ENCODE measurements at regions not wholly inside any gene's neighbourhood (a gene's known extent, or its start where the extent isn't known, plus 50 kb on each side); places are given as distances from the start of the nearest gene placed in this dataset.
"Not testable (repeated sequence)": the region's sequence is repeated elsewhere in the genome, so short reads cannot be mapped to it uniquely, and the experiment has no call there.

- no peak for DNase-seq
Observed at GRCh38 chr2:36302911-36303310, 52.7 kb upstream of the CRIM1 start.

GRCh38 chr2:36301843-36302242, 53.7 kb upstream of the CRIM1 start:
- no peak for DNase-seq

GRCh38 chr2:36300697-36301096, 54.9 kb upstream of the CRIM1 start:
- DNase-seq: no peak

GRCh38 chr2:36296798-36297197, 58.8 kb upstream of the CRIM1 start:
- no peak for DNase-seq

GRCh38 chr2:36294316-36294721, 61.3 kb upstream of the CRIM1 start:
- DNase-seq: no peak

GRCh38 chr2:36290306-36290856, 65.2 kb upstream of the CRIM1 start:
- no peak for DNase-seq

- no peak for DNase-seq
Observed at GRCh38 chr2:36289731-36290130, 65.8 kb upstream of the CRIM1 start.

- DNase-seq: no peak
Observed at GRCh38 chr2:36287363-36288275, 68.0 kb upstream of the CRIM1 start.

- not testable (repeated sequence) for DNase-seq
Observed at GRCh38 chr2:36279506-36279905, 76.1 kb upstream of the CRIM1 start.

GRCh38 chr2:36277881-36278523, 77.6 kb upstream of the CRIM1 start:
- DNase-seq: no peak

- no peak for DNase-seq
Observed at GRCh38 chr2:36277146-36277808, 78.3 kb upstream of the CRIM1 start.

- DNase-seq: no peak
Observed at GRCh38 chr2:36271266-36271665, 84.3 kb upstream of the CRIM1 start.

GRCh38 chr2:36270758-36271157, 84.8 kb upstream of the CRIM1 start:
- no peak for DNase-seq

GRCh38 chr2:36267194-36267593, 88.4 kb upstream of the CRIM1 start:
- DNase-seq: no peak

- no peak for DNase-seq
Observed at GRCh38 chr2:36266536-36267121, 88.9 kb upstream of the CRIM1 start.

GRCh38 chr2:36262581-36262980, 93.0 kb upstream of the CRIM1 start:
- DNase-seq: no peak

GRCh38 chr2:36255863-36256262, 99.7 kb upstream of the CRIM1 start:
- DNase-seq: no peak

- DNase-seq: no peak
Observed at GRCh38 chr2:36253086-36253485, 102.5 kb upstream of the CRIM1 start.

- DNase-seq: no peak
Observed at GRCh38 chr2:36246320-36246990, 109.1 kb upstream of the CRIM1 start.

GRCh38 chr2:36245651-36246050, 109.9 kb upstream of the CRIM1 start:
- DNase-seq: no peak

- DNase-seq: no peak
Observed at GRCh38 chr2:36238106-36238505, 117.5 kb upstream of the CRIM1 start.

GRCh38 chr2:36235882-36236281, 119.7 kb upstream of the CRIM1 start:
- no peak for DNase-seq

- no peak for DNase-seq
Observed at GRCh38 chr2:36235426-36235825, 120.2 kb upstream of the CRIM1 start.
